ENCODE measurements at regions not wholly inside any gene's neighbourhood (a gene's known extent, or its start where the extent isn't known, plus 50 kb on each side); places are given as distances from the start of the nearest gene placed in this dataset.

DNA sequence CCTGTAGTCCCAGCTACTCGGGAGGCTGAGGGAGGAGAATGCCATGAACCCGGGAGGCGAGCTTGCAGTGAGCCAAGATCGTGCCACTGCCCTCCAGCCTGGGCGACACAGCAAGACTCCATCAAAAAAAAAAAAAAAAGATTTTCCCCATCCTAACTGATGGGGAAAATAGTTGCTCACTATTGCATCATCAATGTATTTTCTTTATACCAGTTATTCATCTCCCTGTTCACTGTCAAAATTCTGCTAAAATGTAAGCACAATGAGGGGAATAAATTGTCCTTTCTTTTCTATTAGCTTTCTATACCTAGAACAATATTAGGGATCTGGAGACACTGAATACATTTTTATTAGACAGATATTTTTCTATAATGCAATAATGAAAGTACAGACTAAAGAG lies 561.3 kb downstream of the CCER1 start:
- no peak for DNase-seq

DNA sequence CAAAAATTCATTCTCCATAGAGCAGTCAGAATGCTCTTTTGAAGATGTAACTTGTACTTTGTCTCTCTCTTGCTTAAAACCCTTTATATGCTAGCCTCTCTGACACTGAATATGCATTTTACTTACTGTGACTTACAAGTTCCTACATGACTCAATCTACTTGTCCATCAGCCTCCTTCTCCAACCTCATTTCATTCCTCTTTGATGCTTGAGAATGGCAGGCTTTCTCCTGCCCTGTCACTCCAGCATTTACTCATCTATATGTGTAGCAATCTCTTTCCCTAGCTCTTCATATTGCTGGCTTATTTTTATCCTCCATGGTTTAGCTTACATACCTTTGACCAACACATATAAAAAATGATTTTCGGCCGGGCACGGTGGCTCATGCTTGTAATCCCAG lies 561.9 kb downstream of the CCER1 start:
- DNase-seq = no peak

DNA sequence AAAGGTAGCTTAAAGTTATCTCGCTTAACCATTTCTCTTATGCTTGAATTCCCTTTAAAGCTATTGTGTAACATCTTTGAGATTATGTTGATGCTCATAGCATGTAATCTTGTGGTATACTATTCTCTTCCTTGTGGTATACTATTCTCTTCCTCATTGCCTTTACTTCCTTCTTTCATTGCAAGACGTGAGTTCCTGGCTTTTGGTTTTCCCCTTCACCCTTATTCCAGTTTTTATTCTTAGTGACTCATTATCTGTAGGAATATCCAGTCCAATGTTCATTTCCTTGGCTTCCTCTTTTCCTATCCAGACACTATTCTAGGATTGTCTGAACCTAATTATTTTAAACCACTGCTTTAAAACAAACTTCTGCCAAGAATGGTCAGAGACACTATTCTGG lies 564.0 kb downstream of the CCER1 start:
- no peak for DNase-seq

DNA sequence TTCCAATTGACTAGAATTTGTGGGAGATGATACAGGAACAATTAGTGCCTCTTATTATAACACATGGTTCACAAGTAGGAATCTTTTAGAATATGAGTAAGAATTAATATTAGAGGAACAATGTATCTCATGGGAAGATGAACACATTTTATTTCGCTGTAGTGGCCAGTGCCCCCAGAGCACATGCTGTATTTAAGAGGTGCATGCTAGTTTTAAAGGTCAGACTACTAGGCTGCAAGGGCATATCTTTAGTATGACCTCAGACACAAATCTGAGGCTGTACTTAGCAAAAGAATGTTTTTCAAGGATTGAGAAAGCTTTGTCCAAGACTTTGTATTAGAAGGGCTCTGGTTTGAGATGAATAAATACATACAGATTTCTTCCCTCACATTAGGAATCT lies 586.9 kb downstream of the CCER1 start:
- no peak for DNase-seq

DNA sequence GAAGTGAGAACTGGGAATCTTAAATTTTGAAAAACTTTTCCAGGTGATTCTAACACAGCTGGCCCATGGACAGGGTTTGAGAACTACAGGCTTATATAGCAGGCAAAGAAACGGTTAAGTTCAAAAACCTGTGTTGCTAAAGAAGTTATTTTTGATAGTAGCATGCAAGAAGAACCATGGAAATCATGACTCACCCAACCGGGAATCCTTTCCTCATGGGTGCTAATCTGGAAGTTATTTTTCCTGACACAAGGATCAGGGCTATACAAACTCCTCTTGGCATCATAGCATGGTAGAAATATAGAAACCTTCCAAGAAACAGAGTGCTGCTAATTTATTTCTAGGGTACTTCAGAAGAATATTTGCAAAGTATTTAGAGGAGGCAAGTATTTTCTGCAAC lies 588.7 kb downstream of the CCER1 start:
- no peak for DNase-seq

DNA sequence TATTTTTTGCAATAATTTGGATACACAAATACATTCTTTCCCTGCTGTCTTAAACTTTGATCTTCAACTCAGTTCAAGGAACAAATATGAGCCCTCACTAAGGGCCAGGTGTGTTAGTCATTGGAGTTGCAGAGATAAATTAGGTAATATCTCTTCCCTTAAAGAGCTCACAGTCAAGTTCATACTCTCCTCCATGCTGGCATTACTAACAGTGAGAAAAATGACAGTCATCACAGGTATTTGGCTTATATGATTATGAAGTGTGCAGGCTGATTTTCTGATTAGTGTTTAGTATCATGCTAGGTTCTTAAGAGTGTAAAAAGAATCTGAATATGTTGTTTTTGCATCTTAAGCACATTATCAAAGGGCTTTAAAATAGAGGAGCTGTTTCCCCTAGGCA lies 594.7 kb downstream of the CCER1 start:
- no peak for DNase-seq

DNA sequence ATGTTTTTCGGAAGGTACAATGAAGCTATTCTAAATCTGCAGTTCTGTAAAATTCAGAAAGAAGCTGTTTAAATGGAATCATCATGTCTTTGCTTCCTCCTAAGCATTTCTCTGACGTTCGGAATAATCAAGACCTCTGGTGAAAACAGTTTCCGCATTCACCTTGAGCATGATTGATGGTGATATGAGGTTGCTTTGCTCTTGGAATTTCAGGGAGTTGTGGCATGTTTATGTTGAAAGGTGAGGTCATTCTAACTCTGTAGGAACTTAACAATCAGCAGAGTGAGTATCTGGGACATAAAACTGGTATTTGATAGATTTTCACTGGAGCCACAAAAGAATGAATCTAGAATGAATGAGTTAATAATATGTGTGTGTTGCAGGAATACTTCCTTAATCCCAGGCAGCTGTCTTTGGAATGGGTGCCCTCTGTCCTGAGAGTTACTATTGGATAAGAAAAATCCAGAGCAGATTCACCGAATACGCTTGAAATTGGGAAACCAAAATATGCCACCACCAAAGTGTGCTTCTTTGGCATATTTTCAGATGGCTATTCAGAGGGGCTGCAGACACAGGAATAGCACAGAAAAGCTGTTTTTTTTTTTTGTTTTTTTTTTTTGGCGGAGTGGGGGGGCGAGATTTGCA lies 599.1 kb downstream of the CCER1 start:
- DNase-seq = no peak

DNA sequence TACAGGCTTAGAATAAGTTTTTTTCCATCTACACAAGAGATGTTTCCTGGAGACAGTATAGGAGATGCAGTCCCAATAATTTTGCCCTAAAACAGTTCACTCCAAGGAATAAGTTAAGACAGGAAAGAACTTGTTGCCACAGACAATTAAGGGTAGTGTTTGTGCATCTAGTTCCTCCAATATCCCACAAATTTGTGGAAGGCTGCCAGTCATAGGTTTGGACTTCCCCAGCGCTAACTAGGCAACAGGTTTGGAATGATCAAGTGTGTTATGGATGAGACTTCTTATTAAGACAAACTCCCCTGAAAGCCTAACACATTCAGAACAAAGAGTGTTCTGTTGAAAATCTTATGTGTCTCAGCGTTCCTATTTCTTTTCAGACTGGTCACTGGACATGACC lies 611.0 kb downstream of the CCER1 start:
- DNase-seq = no peak

DNA sequence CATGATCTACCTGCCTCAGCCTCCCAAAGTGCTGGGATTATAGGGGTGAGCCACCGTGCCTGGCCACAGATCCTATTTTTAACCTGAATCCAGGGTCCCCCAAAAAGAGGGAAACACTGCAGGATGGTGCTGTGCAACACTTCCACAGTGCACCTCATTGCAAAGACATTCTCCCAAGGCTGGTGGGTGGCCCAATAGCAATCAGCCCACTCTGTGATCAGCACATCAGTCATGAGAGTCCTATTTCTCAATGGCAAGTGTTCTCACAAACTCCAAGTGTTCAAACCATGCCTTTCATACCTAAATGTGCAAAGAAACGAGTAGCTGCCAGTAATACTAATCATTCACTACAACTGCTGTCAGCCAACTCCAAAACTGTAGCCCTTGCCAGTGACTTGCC lies 612.9 kb downstream of the CCER1 start:
- DNase-seq = no peak

DNA sequence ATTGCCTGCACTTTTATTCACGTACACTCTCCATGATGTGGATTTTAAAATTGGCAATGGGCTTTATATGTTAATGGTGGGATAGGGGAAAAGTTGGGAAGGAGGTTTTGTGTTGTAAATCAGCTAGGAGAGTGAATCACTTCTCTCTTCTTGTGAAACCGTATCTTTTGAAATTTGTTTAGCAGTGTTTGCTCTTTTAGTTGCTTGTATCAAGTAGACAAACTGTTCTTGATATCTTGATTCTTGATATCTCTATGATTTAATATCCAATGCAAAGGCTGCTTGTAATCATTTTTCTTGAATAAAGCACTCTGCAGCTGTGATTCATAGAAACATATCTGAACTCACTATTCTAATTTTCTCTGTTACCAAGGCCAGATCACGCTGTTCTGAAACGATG lies 615.1 kb downstream of the CCER1 start:
- no peak for DNase-seq

DNA sequence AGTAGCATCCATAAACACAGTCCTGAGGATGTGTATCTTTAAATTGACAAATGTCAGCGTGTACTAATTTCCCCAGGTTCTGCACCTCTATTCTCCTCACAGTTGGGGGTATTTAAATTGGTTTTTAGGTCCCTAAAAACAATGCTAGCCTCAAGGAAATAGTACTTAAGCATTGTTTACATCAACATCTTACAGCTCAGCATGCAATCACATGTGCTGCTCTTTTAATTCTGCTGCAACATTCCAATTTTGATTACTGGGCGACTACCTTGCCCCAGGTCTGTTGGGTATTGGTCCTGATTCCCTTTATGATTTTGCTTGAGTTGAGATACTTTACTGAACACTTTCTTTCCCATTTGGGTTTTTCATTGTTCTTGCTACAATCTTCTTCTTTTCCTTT lies 616.6 kb downstream of the CCER1 start:
- no peak for DNase-seq

DNA sequence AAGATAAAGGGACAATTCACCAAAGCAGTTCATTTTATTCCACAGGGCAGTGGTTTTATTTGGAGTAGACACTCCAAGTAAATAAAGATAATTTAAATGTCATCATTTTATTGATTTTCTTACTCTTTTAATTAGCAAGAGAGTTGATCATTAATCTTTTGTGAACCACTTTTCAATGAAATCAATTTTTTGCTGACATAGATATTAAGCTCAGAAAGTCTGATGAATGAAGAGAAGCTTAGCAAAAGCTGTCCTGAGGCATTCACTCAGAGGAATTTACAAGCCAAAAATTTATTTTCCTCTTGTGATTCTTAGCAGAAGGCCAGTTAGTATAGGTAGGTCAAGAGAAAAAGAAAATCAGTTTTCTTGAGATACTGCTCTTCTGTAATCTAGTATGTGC lies 618.0 kb downstream of the CCER1 start:
- no peak for DNase-seq

DNA sequence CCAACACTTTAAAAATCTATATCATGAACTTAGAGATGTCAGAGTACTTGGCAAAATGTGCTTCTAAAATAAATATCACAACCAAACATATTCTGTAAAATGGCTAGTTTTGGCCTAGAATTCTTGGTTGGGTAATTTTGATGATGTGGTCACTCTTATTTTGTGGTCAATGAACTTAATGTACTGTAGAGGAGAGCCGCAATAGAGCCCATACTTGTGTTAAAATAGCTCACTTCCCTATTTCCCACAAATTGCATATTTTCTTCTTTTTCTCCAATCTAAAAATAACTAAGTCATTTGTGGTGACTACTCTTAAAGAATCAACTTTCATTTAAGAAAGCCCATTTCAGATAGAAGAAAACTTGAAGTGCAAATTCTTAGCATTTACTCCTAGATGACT lies 619.4 kb downstream of the CCER1 start:
- no peak for DNase-seq

DNA sequence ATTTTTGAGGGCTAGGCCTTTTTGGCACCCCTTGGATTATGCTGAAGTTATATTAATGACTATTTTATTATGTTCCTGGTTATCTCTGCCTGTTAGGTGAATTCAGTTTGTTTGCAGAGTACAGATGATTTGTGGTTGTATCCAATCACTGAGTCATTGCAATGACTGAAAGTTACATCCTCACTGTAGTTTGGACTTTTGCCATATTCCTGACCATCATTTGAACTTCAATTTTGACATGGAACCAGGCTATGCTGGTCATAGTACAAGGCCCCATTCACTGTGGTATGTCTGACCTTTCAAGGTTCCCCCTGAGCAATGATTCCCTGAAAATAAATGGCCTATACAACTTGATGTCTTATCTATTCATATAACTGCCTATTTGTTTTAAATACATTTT lies 621.0 kb downstream of the CCER1 start:
- DNase-seq = no peak

DNA sequence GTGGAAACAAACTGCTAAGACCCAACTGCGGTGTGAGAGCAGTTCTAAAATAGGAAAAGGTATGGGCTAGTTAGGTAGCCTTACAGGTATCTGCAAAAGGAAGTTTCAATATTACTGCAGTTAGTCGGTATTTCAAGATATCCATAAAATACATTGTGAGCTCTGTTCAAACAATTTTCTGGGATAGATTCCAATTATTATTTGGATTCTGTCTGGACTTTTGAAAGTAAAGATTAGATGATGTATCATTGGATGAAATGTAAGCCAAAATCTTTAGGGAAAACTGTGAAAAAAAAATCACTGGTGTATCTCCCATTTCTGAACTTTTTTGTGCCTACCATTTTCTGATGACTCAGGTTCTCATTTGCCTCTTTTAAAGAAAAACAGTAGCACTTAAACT lies 621.6 kb downstream of the CCER1 start:
- DNase-seq = no peak

DNA sequence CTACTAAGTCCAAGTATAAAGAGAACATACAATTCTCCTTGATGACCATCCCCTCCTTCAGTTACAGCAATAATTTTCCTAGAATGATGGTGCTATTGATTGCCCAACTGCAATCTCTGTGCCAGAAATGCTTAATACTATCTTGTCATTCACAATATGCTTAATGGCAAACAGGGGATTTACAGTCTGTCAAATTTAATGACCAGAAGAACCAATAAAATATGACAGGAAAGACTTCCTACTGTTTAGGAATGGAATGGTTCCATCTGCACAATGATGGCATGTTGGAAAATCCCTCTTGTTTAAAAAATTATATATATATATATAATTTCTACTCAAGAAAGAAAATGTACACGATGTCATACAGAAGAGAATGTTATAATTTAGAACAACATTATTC lies 623.2 kb downstream of the CCER1 start:
- no peak for DNase-seq

DNA sequence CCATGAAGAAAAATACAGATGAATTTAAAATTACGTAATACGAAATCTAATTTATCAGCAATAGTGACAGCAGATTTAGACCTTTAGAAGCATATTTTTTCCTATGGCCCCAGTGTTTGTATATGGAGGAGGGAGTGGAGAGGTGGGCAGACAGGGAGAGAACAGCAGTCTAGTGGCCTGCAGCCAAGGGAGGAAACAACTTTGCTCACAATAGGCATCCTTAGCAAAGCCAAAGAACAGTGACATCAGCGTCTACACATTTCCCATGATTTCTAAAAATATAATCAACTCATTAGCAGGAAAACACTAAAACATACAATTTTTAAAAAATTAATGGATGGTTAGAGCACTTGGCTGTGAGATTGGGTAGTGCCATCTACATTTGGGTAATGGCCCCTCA lies 622.6 kb upstream of the ATP2B1 start:
- DNase-seq = no peak

DNA sequence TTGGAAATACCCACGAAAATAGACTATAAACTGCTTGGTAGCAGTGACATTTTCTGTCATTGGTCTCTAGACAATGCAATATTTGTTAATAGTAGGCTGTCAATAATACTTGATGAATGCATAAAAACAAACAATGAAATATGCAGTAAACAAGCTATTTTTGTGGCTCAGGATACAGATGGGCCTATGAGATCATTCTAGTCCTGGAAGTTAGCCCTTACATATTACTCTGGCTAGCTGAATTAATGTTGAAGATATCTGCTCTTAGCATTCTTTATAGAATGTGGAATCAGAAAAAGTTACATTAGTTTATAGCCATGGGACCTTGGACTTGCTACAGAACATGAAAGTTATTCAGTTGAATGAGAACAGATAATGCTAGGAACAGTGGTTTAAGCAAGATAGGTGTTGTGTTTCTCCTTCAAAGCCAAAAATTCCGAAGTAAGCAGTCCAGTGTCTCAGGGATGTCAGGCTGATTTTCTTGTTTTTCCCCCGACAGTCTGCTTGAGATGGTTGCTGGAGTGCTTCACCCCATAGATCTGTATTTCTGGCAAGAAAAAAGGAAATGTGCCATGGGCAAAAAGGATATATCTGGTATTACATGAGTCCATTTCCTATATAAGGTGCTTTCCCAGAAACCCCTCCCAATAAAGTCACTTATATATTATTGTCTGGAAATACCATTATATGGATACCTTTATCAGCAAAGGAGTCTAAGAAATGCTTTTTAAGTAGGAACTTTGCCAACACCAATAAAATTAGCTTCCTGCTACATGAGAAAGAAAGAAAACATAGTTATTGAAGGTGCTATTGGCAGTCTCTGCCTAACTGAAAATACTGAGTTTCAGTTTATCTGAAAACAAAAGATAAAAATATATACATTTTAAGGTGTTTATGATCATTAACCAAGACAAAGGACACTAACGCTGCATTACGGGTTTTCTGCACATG lies 619.4 kb upstream of the ATP2B1 start:
- no peak for DNase-seq

DNA sequence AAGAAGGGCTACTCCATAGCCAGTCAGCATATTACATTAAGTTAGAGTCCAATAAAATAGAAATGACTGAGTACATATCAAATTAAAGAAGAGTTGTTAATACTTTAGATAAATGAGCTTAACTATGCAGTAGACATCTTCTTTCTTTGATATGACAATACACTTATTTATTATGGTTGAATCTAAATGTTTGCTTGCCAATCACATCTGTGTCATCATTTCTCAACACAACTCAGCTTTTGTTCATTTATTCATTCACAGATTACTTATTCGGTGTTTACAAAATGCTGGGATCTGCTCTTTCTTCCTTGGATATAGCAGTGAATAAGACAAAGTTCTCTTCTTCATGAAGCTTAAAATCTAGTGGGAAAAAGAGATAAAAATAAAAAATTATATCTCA lies 614.6 kb upstream of the ATP2B1 start:
- DNase-seq = no peak

DNA sequence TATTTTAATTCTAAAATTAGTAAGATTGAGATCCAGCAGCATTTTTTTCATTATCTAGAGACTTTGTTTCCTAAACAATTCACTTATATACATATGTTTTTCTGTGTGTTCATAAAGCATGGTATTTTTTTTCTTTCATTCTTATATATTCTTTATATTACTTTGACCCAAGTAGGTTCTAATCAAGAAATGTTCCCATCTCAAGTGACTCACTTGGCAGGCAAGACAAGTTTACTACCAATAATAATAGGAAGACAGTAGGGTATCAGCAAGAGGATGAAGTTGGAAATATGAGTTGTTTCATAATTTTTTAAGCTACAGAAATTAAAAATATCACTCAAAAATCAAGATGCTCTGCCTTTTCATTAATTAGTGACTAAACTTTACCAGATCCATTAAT lies 613.4 kb upstream of the ATP2B1 start:
- DNase-seq = no peak

DNA sequence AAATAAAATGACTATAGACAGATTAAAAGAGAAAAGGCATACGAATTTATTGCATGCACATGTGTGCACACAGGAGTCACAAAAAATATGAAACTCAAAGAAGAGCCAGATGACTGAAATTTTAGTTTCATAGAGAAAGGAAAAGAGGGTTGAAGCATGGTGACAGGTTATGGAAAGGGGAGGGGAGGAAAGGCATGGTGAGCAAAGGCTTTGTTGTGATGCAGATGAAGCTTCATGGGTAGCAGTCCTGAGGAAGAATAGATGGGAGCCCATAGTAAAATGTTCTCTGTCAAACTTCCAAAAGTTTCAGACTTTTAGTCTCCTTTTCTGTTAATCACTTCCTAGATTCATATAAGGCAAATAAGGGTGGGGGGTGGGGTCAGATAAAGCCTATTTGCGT lies 612.7 kb upstream of the ATP2B1 start:
- DNase-seq = no peak

DNA sequence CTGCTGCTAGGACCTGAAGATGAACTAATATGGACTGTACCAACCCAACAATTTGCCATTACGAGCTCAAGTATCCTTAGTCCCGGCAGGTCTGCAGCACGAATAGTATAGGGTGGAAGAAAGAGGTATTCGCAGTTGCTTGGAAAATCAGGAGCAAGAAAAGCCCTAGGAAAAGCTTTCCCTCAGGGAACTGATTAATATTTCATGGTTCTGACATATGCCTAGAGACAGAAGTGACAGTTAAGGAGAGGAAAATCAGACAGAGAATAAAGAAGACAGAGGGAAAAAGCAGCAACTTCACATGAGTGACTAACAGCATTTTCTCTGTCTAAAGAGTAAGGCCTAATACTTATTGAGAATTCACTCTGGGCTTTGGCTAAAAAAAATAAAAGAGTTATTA lies 602.9 kb upstream of the ATP2B1 start:
- no peak for DNase-seq

DNA sequence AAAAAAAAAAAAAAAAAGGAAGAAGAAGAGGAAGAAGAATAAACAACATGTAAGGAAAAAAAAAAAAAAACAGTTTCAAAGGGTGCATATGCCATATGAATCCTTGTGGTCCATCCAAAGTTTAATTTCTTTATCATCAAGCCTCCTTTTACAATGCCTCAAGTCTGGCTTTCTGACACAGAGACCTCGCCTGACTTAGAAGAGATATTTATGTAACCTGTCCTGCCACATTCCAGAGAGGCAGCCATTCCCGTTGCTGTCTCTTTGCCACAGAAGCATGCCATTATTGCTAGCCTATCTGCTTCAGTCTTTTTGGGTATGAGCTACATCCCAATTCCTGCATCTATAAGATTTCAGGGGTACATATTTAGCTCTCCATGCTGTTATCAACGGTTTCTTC lies 596.7 kb upstream of the ATP2B1 start:
- DNase-seq = no peak

DNA sequence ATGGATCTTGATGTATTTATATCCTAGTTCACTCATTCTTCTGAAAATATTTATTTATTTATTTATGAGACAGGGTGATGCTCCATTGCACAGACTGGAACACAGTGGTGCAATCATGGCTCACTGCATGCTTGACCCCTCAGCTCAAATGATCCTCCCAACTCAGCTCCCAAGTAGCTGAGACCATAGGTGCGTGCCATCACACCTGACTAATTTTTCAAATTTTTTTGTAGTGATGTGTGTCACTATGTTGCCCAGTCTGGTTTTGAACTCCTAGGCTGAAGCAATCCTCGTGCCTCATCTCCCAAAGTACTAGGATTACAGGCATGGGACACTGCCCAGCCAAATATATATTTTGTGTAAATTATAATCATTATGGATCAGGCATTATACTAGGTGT lies 595.6 kb upstream of the ATP2B1 start:
- DNase-seq = no peak

Measured in right kidney (tissue), 1 donor.